ENCODE measurements at regions not wholly inside any gene's neighbourhood (a gene's known extent, or its start where the extent isn't known, plus 50 kb on each side); places are given as distances from the start of the nearest gene placed in this dataset.

DNA sequence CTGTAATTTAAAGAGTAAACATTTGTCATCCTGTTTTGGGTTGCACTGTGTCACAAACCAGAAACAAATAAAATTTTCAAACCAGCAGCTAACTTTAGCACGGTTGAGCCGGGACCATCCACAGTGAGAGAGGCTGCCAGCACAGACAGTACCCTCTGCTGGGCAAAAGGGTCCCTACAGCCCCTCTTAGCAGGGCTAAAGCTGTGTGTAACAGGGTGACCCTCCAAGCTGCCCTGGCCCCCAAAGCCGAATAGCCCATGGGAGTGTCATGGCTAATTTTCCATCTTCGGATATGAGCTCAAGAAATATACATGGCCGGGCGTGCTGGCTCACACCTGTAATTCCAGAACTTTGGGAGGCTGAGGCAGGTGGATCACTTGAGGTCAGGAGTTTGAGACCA lies 157.1 kb upstream of the GRIN2B start:
- TF ChIP-seq, protein P1, sequence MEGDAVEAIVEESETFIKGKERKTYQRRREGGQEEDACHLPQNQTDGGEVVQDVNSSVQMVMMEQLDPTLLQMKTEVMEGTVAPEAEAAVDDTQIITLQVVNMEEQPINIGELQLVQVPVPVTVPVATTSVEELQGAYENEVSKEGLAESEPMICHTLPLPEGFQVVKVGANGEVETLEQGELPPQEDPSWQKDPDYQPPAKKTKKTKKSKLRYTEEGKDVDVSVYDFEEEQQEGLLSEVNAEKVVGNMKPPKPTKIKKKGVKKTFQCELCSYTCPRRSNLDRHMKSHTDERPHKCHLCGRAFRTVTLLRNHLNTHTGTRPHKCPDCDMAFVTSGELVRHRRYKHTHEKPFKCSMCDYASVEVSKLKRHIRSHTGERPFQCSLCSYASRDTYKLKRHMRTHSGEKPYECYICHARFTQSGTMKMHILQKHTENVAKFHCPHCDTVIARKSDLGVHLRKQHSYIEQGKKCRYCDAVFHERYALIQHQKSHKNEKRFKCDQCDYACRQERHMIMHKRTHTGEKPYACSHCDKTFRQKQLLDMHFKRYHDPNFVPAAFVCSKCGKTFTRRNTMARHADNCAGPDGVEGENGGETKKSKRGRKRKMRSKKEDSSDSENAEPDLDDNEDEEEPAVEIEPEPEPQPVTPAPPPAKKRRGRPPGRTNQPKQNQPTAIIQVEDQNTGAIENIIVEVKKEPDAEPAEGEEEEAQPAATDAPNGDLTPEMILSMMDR (IDR thresholded peaks at IDR 0.05) = no peak
- Histone ChIP-seq H3K9ac (no peak overlapping the region), H3K79me2 (no peaks in the 10 kb centered on the region), H3K4me3 (ENCODE audit: low read depth, low read length) (no peak overlapping the region), H3K36me3 (ENCODE audit: control insufficient read depth, insufficient read depth, low read length) (no peaks in the 10 kb centered on the region), H3K4me2 (ENCODE audit: low read length) (no peak overlapping the region), H3K9me3 (ENCODE audit: control insufficient read depth, low read length) (no peaks in the 10 kb centered on the region), H3K4me1 (no peaks in the 10 kb centered on the region), H2AFZ (no peak overlapping the region), H3K27me3 (ENCODE audit: control insufficient read depth, insufficient read depth, low read length) (no peaks in the 10 kb centered on the region), H3K27ac (no peak overlapping the region)

DNA sequence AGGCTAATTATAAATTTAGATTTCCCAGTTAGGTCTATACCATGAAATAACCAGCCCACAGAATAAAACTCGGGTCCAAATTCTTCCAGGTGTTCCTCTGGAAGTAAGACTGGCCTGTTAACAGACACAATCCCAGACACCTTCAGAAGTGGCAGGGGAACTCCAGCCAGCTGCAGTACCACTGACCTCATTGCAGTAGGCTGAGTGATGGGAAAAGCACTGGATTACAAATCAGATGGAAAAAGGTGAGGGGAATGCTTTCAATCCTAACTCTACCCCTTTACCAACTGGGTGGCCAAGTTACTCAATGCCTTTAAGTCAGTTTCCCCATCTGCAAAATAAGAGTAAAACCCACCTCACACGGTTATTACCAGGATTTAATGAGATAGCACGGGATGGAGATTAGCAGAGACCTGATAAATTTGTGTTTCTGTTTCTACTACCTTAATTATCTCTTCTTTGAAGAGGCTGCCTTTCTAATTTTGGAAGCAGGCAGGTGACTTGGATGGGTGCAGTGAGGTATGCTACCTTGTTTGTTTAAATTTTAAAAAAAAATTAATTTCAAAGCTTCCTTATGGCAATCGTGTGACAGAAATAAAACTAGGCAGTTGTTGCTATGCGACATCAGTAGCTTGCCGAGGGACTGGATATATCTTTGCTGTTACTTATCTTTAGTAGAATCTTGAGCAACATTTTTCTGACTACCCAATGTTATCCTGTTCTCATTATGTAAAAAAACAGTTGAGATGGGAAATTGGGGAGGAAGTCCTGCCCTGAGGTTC lies 167.3 kb upstream of the GRIN2B start:
- Histone ChIP-seq H3K9ac (no peak overlapping the region), H3K4me2 (ENCODE audit: low read length) (no peak overlapping the region), H3K9me3 (ENCODE audit: control insufficient read depth, low read length) (no peaks in the 10 kb centered on the region), H3K27me3 (ENCODE audit: control insufficient read depth, insufficient read depth, low read length) (no peaks in the 10 kb centered on the region), H2AFZ (no peak overlapping the region), H3K79me2 (no peaks in the 10 kb centered on the region), H3K27ac (no peak overlapping the region), H3K36me3 (ENCODE audit: control insufficient read depth, insufficient read depth, low read length) (no peaks in the 10 kb centered on the region), H3K4me1 (no peaks in the 10 kb centered on the region), H3K4me3 (ENCODE audit: low read depth, low read length) (no peak overlapping the region)
- TF ChIP-seq, protein P1 (IDR thresholded peaks at IDR 0.05) = no peak

DNA sequence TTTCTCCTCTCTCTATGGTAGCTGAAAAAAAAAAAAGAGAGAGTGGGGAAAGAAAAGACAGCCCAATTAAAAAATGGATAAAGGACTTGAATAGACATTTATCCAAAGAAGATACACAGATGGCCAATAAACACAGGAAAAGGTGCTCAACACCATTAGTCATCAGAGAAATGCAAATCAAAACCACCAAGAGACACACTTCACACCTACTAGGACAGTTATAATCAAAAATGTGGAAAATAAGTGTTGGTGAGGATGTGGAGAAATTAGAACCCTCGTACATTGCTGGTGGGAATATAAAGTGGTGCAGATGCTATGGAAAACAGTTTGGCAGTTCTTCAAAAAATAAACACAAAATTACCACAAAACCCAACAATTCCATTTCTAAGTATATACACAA lies 172.4 kb upstream of the GRIN2B start:
- H3K27ac ChIP-seq = no peak overlapping the region
- H2AFZ ChIP-seq = no peak overlapping the region
- no peaks in the 10 kb centered on the region for H3K79me2 ChIP-seq
- H3K4me2 ChIP-seq (ENCODE audit: low read length) = no peak overlapping the region
- H3K27me3 ChIP-seq (ENCODE audit: control insufficient read depth, insufficient read depth, low read length) = no peaks in the 10 kb centered on the region
- H3K4me3 ChIP-seq (ENCODE audit: low read depth, low read length) = no peak overlapping the region
- no peaks in the 10 kb centered on the region for H3K36me3 ChIP-seq (ENCODE audit: control insufficient read depth, insufficient read depth, low read length)
- no peaks in the 10 kb centered on the region for H3K4me1 ChIP-seq
- H3K9ac ChIP-seq = no peak overlapping the region
- H3K9me3 ChIP-seq (ENCODE audit: control insufficient read depth, low read length) = no peaks in the 10 kb centered on the region
- TF ChIP-seq, protein P1 (IDR thresholded peaks at IDR 0.05) = no peak

DNA sequence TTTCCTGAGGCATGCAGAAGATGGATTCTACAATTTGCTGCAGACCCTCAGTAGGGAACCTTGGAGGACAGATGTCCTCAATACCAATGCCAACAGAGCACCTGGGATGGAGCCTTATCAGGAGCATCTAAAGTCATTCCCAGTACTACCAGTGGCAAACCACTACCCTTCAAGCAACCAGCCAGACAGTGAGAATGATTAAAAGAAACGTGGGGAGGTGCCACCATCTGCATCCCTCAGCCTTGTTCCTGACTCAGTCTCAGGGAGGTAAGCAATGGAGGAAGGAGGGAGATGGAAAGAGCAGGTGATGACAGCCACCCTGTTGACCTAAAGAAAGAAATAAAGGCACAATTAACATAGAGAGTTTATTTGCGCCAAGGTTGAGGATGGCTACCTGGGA lies 175.2 kb upstream of the GRIN2B start:
- Histone ChIP-seq H3K4me3 (ENCODE audit: low read depth, low read length) (no peak overlapping the region), H3K4me2 (ENCODE audit: low read length) (no peak overlapping the region), H3K9me3 (ENCODE audit: control insufficient read depth, low read length) (no peaks in the 10 kb centered on the region), H3K27ac (no peak overlapping the region), H3K9ac (no peak overlapping the region), H3K36me3 (ENCODE audit: control insufficient read depth, insufficient read depth, low read length) (no peaks in the 10 kb centered on the region), H3K27me3 (ENCODE audit: control insufficient read depth, insufficient read depth, low read length) (no peaks in the 10 kb centered on the region), H2AFZ (no peak overlapping the region), H3K4me1 (no peaks in the 10 kb centered on the region), H3K79me2 (no peaks in the 10 kb centered on the region)
- TF ChIP-seq, protein P1 (IDR thresholded peaks at IDR 0.05) = no peak
